ENCODE measurements at regions not wholly inside any gene's neighbourhood (a gene's known extent, or its start where the extent isn't known, plus 50 kb on each side); places are given as distances from the start of the nearest gene placed in this dataset.

DNA sequence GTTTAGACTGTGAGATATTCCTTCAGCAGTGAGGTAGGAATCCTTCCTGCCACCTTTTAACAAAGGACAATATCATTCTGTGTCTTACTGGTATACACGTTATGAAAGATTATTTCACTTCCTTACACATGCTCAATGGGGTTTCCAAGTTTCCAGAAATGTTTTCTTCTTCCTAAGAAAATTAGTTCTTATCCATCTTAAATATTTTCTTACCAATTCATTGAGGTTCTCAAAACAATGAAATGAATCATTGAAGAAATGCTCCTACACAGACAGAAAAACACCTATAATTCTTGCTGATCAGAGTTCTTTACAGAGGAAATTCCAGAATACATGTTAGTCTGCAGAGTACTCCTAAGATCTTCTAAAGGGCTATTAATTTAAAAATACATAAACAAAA lies 51.4 kb upstream of the SEC61G start:
- DNase-seq (ENCODE audit: low read depth, low spot score) = no peak

DNA sequence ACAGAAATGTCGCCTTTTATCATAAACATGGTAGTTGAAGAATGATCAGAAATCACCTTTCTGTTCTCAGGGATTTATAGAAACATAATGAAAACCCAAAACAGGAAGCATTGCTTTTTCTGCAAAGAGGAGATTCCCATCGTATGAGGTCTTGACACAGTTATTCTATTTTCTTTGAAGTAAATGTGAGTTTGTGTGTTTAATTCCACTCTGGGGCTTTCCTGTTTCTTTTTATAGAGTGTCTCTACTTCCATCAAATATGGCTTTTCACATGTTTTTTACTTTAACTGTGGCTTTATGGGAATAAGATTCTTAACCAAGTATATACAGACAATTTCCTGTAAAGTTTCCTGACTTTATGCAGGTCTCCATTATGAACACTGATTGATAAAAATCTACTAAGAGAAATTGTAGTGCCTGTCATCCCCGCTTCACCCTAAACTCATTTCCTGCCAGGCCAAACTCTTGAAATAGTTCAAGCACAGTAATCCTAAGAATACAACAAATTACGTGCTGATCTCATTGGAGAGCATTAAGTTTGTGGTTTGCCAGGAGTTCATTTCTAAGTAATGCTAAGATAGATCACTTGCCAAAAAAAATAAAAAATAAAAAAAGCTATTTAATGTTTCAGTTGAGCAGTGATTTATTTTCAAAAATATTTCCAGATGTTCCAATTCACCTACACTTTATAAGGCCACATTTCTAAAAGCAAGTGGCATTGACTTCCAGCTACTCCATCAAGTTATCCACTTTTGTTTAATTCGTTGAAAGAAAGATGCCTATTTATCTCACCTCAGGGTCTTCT lies 52.2 kb upstream of the SEC61G start:
- DNase-seq (ENCODE audit: low read depth, low spot score) = peak; percentile 66

DNA sequence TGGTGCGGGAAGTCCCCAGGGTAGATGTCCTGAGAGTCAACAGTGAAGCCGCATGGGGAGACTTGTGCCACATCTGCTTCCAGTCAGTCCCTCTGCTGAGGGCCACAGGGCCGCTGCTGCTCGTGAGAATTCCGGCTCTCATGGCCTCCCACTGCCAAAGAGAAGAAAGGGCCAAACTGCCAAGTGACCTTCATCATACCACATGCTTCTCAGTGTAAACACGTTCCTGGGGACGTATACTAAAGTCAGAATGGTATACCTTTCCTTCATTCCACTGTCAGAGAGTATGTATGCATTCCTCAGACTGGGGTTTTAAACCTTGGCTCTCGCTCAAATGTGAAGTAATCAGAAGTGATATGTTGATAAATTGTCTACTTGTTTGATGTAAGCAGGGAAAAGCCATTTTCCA lies 52.8 kb upstream of the SEC61G start:
- peak; percentile 46 for DNase-seq (ENCODE audit: low read depth, low spot score)

- no peak for DNase-seq (ENCODE audit: low read depth, low spot score)
These were observed 53.8 kb upstream of the SEC61G start for GRCh38 chr7:54812756-54813322.

GRCh38 chr7:54813398-54813797 lies 54.4 kb upstream of the SEC61G start:
- DNase-seq (ENCODE audit: low read depth, low spot score) = peak; percentile 3

- no peak for DNase-seq (ENCODE audit: low read depth, low spot score)
These were observed 55.4 kb upstream of the SEC61G start for GRCh38 chr7:54814401-54814800.

DNA sequence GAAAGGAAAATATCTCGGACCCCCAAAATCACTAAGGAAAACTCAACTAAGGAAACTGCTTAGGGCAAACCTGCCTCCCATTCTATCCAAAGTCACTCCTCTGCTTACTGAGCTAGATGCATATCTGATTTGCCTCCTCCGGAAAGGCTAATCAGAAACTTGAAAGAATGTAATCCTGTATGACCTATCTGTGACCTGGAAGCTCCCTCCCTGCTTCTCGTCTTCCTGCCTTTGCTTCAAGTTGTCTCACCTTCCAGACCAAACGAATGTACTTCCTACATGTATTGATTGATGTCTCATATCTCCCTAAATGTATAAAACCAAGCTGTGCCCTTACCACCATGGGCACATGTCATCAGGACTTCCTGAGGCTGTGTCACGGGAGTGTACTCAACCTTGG lies 58.1 kb upstream of the SEC61G start:
- DNase-seq (ENCODE audit: low read depth, low spot score) = no peak

- DNase-seq (ENCODE audit: low read depth, low spot score) = no peak
These were observed 64.8 kb upstream of the SEC61G start for GRCh38 chr7:54823776-54824175.

DNA sequence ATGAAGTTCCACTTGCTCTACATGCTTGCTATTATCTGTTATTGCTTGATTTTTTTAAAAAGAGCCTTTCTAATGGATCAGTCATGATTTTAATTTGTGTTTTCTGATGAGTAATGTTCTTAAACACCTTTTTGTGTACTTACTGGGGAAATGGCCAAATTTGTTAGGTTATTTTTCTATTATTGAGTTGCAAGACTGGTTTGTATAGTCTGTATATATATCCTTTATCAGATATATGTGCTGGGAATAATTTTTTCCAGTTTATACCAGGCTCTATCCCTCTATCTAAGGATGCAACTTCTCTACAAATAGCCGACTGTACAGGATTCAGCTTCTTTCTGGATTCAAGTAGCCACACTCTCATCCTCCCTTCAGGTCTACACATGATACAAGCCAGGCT lies 65.6 kb upstream of the SEC61G start:
- DNase-seq (ENCODE audit: low read depth, low spot score) = no peak

- no peak for DNase-seq (ENCODE audit: low read depth, low spot score)
These were observed 66.4 kb upstream of the SEC61G start for GRCh38 chr7:54825368-54825767.

DNA sequence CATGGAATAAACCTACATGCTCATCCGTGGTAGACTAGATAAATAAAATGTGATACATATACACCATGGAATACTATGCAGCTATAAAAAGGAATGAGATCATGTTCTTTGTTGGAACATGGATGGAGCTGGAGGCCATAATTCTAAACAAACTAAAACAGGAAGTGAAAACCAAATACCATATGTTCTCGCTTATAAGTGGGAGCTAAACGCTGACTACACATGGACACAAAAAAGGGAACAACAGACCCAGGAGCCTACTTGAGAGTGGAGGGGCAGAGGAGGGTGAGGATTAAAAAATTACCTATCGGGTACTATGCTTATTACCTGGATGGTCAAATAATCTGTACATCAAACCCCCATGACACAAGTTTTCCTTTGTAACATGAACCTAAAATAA lies 68.7 kb upstream of the SEC61G start:
- DNase-seq (ENCODE audit: low read depth, low spot score) = no peak

GRCh38 chr7:54831046-54831643 lies 72.1 kb upstream of the SEC61G start:
- no peak for DNase-seq (ENCODE audit: low read depth, low spot score)

DNA sequence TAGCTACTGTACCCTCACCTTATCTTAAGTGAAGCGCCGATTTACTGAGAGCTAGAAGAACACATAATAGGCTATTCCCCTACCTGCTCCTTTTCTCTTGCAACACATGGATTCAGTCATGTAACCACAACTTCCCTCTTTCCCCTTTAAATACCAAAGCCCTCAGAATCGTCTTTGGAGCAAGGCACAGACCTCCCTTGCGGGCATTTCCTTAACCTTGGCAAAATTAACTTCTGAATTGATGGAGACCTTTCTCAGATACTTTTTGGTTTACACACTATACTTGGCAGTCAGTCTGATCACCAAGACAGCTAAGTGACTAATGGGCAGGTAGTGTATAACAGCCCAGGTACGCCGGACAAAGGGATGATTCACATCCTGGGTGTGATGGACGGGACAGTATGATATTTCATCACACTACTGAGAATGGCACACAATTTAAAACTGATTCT lies 72.7 kb upstream of the SEC61G start:
- DNase-seq (ENCODE audit: low read depth, low spot score) = no peak

- no peak for DNase-seq (ENCODE audit: low read depth, low spot score)
These were observed 74.0 kb upstream of the SEC61G start for GRCh38 chr7:54833001-54833467.

GRCh38 chr7:54837168-54837567 lies 78.2 kb upstream of the SEC61G start:
- no peak for DNase-seq (ENCODE audit: low read depth, low spot score)

DNA sequence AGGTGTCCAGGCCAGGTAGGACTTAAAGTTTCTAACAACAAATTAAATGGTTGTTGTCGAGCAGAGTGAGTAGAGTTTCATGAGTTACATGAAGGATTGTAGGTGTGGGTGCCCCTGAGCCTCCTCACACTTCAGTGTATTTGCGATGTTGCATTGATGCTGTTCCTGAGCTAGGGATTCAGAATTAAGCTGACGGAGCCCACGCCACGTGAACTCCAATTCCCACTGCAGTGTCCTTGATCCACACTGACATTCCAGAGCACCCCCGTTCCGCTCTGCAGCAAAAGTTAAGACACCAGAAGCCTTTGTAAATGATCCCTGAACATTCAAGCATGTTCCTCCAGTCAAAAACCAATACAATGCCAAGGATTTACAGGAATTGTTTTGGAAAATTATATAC lies 78.8 kb upstream of the SEC61G start:
- no peak for DNase-seq (ENCODE audit: low read depth, low spot score)

DNA sequence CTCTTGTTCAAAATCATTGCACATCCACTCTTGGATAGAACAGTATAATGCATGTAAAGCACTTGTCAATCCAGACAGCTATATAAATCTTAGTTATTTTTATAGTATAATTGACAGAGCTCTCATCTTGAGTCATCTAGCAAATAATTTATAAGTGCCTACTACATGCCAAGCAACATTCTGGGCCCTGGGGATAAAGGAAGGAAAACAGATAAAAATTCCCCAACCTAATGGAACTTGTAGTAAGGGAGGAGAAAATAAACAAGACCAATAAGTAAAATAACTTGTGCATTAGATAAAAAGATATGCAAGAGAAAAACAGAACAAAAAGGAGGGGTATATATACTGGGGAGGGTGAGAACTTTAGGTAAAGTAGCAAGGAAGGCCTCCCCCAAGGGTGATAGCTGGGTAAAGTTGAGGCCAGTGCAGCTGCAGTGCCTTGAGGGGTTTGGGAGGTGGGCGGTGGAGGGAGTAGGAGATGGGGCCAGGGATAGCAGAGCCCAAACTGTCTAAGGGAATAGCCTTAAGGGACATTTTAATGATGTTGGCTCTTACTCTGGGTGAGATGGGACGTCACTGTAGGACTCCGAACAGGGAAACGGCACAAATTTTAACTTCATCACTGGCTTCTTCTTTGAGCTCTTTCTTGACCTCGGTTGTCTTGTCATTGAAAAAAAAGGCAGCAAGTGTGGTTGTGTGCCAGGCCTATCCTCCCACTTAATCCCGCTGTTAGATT lies 79.3 kb upstream of the SEC61G start:
- no peak for DNase-seq (ENCODE audit: low read depth, low spot score)

DNA sequence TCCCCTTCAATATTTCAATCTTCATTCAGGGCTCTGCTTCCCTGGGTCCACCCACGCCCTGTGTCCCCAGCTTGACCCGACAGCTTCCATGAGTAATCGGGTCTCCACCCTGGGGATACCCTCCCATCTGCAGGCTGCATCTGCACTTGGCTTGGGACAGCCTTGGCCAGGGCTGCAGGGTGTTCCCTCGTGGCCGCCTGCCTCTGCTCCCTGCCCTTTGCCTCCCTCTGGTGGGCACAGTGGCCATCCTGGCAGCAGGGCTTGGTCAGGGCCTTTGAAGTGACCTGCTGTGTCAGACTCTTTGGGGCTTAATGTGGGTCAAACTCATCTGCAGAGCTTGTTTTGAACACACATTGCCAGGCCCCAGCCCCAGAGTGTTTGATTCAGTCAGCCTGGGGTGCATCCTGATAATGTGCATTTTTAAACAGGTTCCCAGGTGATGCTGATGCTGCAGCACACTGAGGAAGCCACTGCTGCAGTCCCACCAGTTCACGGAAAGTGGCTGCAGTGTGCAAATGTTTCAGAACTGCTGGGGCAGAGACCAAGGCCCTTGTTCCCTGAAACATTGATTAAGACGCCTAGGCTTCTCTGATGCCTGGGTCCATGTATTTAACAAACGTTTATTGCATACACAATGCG lies 80.7 kb upstream of the SEC61G start:
- DNase-seq (ENCODE audit: low read depth, low spot score) = peak; percentile 43

DNA sequence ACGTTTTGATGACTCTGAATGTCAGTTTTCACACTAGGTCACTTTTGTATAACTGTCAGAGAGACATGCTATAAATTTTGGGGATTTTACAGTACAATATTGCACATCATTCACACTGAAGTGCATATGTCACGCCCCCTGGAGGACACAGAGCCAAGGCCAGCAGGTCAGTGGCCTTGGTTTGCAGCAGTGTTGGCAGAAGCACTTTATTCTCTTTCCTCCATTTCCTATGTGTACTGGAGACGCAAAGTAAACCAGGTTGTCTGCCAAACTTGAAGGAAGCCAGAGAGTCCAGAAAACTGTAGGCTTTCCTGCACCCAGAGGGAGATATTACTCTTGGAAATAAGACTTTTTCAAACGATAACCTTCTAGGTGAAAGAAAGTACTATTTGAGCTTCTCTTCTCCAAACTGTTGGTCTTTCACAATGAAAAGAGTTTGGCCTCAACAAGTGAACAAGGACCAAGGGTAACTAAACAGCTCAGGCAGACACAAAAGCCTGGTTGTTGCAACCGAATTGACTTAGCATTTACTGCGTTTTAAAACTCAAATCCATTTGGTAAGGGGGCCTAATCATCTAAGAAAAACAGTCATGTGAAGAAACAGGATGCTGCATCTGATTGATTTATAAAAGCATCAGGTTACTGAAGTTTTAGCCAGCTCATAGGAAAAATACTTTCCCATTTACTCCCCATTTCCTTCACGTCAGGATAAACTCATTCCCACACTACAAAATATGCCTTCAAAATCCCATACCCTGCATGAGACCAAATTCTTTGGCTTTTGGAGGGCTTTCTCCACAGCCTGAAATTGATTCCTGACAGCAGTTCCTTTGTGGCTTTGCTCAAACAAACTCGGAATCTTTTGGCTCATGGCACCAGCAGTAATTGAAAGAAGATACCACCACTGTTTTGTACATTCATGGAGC lies 83.0 kb upstream of the SEC61G start:
- peak; percentile 64 for DNase-seq (ENCODE audit: low read depth, low spot score)

DNA sequence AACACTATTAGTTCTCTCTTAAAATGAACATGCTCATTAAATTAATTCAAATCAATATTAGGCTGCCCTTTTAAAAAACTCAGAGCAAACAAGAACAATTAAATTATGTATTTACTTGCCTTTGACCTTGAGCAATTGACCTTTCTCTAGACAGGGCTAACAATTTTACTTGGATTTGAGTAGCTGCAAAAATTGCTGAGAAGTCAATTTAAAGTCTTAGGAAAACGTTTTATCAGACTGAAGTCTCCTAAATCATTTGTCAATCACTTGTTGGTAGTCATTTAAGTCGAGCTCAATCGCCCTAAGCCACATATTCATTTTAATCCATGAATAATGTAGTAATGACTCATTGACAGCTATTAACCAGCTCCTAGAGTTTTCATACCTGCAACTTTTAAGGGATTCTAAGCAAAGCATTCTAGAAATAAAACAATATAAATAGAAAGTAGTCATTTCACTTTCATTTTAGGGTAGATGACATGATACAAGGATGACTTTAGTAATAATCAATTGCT lies 84.9 kb upstream of the SEC61G start:
- no peak for DNase-seq (ENCODE audit: low read depth, low spot score)
